ENCODE measurements at regions not wholly inside any gene's neighbourhood (a gene's known extent, or its start where the extent isn't known, plus 50 kb on each side); places are given as distances from the start of the nearest gene placed in this dataset.

DNA sequence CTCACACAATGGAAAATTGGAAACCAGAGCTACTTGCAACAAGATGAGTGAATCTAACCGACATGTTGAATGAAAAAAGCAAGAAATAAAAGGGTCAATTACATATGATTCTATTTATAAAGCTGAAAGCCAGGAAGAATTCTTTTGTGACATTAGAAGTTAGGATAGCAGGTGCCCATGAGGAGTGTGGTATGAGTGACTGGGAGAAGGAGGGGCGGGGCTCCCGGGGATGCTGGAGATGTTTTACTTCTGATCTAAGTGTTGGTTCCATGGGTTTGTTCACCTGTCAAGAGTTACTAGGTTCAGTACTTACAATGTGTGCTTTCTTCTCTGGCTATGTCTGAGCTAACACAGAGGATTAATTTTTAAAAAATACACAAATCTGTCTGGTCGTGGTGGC lies 60.8 kb downstream of the NSMCE3 start:
- no peak for DNase-seq (ENCODE audit: low read depth in 2 of 2)

- no peak for DNase-seq (ENCODE audit: low read depth in 2 of 2)
Observed at GRCh38 chr15:29208352-29208751, 61.3 kb downstream of the NSMCE3 start.

- no peak for DNase-seq (ENCODE audit: low read depth in 2 of 2)
Observed at GRCh38 chr15:29207758-29208108, 61.9 kb downstream of the NSMCE3 start.

DNA sequence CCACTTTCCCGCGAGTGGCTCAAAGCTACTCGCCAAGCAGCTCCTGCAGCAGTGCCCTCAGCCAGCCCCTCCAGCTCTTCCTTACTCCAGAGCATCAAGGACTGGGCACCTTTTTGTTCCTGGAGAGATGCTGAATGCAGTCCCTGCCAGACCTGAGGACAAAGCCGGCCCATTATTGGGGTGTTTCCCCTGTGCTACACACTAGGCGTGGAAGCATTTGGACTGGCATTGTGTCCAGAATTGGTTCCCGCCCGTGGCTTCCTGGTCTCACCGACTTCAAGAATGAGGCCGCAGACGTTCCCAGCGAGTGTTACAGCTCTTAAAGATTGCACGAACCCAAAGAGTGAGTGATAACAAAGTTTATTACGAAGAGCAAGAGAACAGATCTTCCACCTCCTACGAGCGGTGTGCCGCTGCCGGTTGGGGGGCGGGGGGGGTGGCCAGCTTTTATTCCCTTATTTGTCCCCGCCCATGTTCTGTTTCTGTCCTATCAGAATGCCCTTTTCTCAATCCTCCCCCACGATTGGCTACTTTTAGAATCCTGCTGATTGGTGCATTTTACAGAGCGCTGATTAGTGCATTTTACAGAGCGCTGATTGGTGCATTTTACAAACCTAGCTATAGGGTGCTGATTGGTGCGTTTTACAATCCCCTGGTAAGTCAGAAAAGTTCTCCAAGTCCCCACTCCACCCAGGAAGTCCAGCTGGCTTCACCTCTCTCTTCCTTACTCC lies 62.4 kb downstream of the NSMCE3 start:
- no peak for DNase-seq (ENCODE audit: low read depth in 2 of 2)

- DNase-seq (ENCODE audit: low read depth in 2 of 2): no peak
Observed at GRCh38 chr15:29205186-29205585, 64.4 kb downstream of the NSMCE3 start.

DNA sequence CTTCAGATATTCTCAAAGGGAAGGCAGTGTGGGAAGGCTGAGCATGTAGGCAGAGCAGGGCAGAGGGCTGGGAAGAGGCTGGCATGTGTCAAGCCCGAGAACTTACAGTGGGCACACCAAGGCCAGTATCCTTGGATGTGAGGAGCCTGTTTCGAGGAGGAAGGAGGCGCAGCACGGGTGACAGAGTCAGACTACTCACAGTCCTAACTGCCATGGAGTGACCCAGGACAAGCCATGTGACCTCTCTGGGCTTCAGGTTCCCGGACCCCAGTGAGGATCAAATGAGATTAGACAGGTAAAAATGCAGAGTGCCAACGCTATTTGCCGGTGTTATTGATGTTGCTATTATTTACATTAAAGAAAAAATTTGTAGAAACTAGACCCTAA lies 65.3 kb downstream of the NSMCE3 start:
- DNase-seq (ENCODE audit: low read depth in 2 of 2): no peak

DNA sequence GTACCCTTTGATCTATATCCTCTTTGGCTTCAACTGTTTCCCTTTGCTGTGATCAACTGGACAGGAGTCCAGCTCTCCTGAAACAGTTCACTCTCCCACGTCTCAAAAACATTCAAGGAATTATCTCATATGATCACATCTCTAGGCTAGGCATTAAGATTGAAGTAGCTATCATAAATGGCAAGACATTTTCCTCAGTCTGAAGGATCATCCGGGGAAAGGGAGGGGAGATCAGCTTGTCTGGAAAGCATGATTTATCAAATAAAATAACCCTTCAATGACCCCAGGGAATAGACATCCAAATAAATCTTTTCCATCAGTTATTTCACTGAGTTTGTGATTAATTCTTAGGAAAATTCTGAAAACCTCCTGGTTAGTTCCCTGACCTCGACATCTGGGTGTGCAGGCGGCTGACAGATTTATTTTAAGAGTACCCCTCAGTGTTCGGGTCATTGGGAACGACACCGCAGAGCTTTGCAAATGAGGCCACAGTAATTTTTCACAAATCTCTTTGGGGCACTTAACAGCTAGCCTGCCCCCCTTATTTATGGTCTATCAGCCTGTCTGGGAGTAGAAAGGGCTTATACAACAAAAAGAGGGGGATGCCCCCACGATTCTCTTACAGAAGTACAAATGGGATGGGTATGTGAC lies 65.8 kb downstream of the NSMCE3 start:
- no peak for DNase-seq (ENCODE audit: low read depth in 2 of 2)

DNA sequence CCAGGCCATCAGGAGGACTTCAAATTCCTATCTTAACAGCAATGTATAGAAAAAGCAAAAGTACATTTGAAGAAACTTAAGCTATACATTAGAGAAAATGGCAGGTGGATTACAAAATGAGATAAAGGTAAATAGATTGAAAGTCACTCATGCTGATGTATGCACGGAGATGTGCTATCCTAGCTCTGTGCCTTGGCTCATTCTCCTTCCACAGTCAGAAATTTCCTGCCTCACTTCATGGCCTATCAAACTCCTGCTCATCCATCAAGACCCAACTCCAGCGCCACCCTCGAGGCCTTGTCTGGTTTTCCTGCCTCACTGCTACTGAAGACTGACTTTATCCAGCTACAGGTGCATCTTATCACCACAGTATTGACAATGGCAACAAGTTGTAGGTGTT lies 72.9 kb downstream of the NSMCE3 start:
- DNase-seq (ENCODE audit: low read depth in 2 of 2): no peak

DNA sequence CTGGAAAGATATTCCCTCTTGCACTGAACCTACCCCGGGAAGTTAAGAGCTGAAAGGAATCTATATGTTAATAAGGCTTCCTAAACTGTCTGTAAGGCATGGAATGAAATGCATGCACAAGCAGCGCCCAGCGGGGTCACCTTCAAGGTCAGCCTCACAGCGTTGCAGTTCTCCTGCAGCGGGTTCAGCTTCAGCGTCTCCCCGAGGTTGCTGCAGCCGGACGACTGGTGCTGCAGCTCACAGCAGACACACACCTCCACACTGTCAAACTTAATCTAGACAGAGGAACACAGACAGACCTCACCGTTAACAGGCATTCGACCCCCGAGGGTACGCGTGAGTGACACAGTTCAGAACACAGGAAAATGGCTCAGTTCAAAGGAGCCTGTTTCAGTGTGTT lies 73.3 kb downstream of the NSMCE3 start:
- DNase-seq (ENCODE audit: low read depth in 2 of 2): no peak

DNA sequence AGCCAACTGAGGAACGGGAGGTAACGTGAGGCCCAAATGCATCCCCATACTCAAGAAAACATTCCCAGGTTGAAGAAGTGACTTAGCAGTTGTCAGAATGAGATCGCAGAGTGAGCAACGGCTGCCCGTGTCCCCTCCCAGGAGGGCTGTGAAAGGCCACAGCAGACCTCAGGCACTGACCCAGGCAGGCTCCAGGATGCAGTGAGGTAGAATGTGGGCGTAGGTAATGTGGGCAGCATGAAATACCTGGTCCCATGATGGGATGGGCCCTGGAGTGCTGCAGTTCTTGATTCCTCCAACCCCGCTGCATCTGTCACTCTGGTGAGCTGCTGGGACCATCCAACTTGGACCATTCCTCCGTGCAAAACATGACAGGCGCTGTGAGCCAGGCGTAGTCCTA lies 74.8 kb downstream of the NSMCE3 start:
- no peak for DNase-seq (ENCODE audit: low read depth in 2 of 2)

DNA sequence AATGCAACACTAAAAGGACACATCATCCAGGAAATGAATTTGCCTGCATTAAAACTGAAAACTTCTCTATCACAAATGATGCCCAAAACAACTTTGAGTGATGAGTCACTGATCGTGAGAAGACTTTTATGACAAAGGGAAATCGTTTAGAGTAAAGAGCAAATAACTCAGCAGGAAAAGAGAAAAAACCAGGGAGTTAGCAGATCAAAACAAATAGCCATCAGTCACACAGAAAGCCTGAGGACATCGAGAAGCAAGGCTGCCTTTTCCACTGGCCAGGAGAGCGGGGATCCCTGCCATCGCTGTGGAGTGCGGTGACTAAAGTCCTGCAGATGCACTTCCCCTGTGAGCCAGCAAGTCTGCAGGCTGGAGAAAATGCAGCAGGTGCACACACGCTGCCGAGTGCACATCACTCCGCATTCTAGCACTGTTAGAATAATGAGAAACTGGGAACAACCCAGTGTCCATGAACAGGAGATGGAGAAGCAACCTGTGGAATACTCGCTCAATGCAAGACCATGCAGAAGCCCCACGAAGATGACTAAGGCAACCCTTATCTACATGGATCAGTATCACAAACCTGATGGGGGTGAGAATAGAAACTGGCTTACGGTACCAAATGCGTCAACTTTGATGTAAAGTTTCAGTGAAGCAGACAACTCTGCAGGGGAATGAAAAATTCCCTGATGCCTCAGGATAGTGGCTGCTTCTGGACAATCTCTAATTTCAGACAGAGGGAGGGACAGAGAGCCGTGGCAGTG lies 86.4 kb downstream of the NSMCE3 start:
- peak; percentile 20 to 22 for DNase-seq (ENCODE audit: low read depth in 2 of 2)

- DNase-seq (ENCODE audit: low read depth in 2 of 2): no peak
Observed at GRCh38 chr15:29182590-29182989, 87.0 kb downstream of the NSMCE3 start.

- DNase-seq (ENCODE audit: low read depth in 2 of 2): no peak
Observed at GRCh38 chr15:29172742-29173725, 96.6 kb downstream of the NSMCE3 start.

- no peak for DNase-seq (ENCODE audit: low read depth in 2 of 2)
Observed at GRCh38 chr15:29170521-29170920, 99.1 kb downstream of the NSMCE3 start.
